A549 (cell line): ENCODE measurements at regions not wholly inside any gene's neighbourhood (a gene's known extent, or its start where the extent isn't known, plus 50 kb on each side); places are given as distances from the start of the nearest gene placed in this dataset.

Experiments used
- ATAC-seq, 2 experiments: fragments of 200-7000 bp in 1 of 2; fragments of >200 bp in 1 of 2; cut with Nextera tagmentation in 1 of 2; cut with Tn5 transposase in 1 of 2; 3 replicates each; pipeline versions ENCODE4 v1.8.0 to v1.9.1; 2018 to 2020; ENCODE audit warnings: mild to moderate bottlenecking in 1 of 2, moderate library complexity in 1 of 2
- CTCF ChIA-PET: fragments of 300-600 bp; sonication (Branson Sonifier 250); formaldehyde crosslinking; extraction: SDS; loops from one replicate; lab custom pipeline; 2021; ENCODE audit warnings: antibody characterized with exemption, inconsistent platforms; lab: Yijun Ruan, JAX
- POLR2A ChIA-PET: fragments of 350-600 bp; formaldehyde crosslinking; extraction: SDS; loops from one replicate; lab custom pipeline; 2021; ENCODE audit warnings: antibody characterized with exemption, inconsistent platforms; lab: Yijun Ruan, JAX
- DNase-seq, 2 experiments: peaks; one replicate each; pipeline versions ENCODE4 v3.0.0 to v3.0.0-alpha.2; 2011 to 2016; ENCODE audit warnings: low read depth in 1 of 2, low spot score in 1 of 2
- FAIRE-seq: peaks from 2 replicates; lab custom pipeline; 2011; peaks lifted over from hg19 to GRCh38; lab: Jason Lieb, UNC
- H3K27ac ChIP-seq, 2 experiments: fragments of >200 bp; sonication (Bioruptor Twin); formaldehyde crosslinking; 3 replicates each; pipeline ENCODE4 v1.5.1; 2016 to 2017
- H3K4me1 ChIP-seq: fragments of >200 bp; sonication (Bioruptor Twin); formaldehyde crosslinking; 3 replicates; pipeline ENCODE4 v1.6.1; 2016
- H3K4me2 ChIP-seq: fragments of >200 bp; sonication (Bioruptor Twin); formaldehyde crosslinking; 3 replicates; pipeline ENCODE4 v1.6.1; 2016
- H3K4me3 ChIP-seq: fragments of >200 bp; sonication (Bioruptor Twin); formaldehyde crosslinking; 3 replicates; pipeline ENCODE4 v1.5.1; 2016
- H3K9me3 ChIP-seq: fragments of >200 bp; sonication (Bioruptor Twin); formaldehyde crosslinking; 3 replicates; pipeline ENCODE4 v1.6.1; 2016
- BCL3 ChIP-seq: fragments of >200 bp; sonication (Bioruptor Twin); formaldehyde crosslinking; IDR thresholded peaks from 3 replicates; pipeline ENCODE4 v1.6.1; 2016
- BHLHE40 ChIP-seq: IDR thresholded peaks from 2 replicates; pipeline ENCODE4 v1.6.1; 2012; ENCODE audit warnings: low read depth, low read length, inconsistent platforms
- CHD2 ChIP-seq: fragments of 150-350 bp; IDR thresholded peaks from 2 replicates; pipeline ENCODE4 v1.6.1; 2014; ENCODE audit warnings: low read length; ENCODE audit not compliant: partially characterized antibody
- CHD4 ChIP-seq: fragments of 200-600 bp; sonication (generic); IDR thresholded peaks from 2 replicates; pipeline ENCODE4 v1.6.1; 2016; ENCODE audit warnings: antibody characterized with exemption, mild to moderate bottlenecking, borderline replicate concordance
- CTCF ChIP-seq: fragments of >200 bp; sonication (Bioruptor Twin); formaldehyde crosslinking; IDR thresholded peaks from 3 replicates; pipeline ENCODE4 v1.5.1; 2016
- E2F6 ChIP-seq: IDR thresholded peaks from 2 replicates; pipeline ENCODE4 v1.6.1; 2012; ENCODE audit warnings: low read depth, borderline replicate concordance
- EHMT2 ChIP-seq: fragments of 200-600 bp; sonication (generic); IDR thresholded peaks from 2 replicates; pipeline ENCODE4 v1.6.1; 2016; ENCODE audit warnings: antibody characterized with exemption, low read depth, mild to moderate bottlenecking, moderate library complexity
- ESRRA ChIP-seq: fragments of 150-350 bp; IDR thresholded peaks from 2 replicates; pipeline ENCODE4 v1.6.1; 2014; ENCODE audit warnings: mild to moderate bottlenecking, low read length, borderline replicate concordance
- FOSB ChIP-seq: fragments of 250-450 bp; sonication (Bioruptor Pico); IDR thresholded peaks from 2 replicates; pipeline ENCODE4 v1.5.0; 2020; ENCODE audit warnings: mild to moderate bottlenecking, moderate library complexity
- HES2 ChIP-seq: fragments of >200 bp; sonication (Bioruptor Twin); formaldehyde crosslinking; IDR thresholded peaks from 2 replicates; pipeline ENCODE4 v1.6.1; 2016
- HEYL ChIP-seq: fragments of 250-450 bp; sonication (Bioruptor Pico); IDR thresholded peaks from 2 replicates; pipeline ENCODE4 v1.8.0; 2021; ENCODE audit warnings: mild to moderate bottlenecking, moderate library complexity
- HMGXB4 ChIP-seq: fragments of 250-450 bp; sonication (Bioruptor Pico); IDR thresholded peaks from 2 replicates; pipeline ENCODE4 v1.5.0; 2021; ENCODE audit warnings: mild to moderate bottlenecking, moderate library complexity, borderline replicate concordance
- HOXB13 ChIP-seq: fragments of 250-450 bp; sonication (Bioruptor Pico); IDR thresholded peaks from 2 replicates; pipeline ENCODE4 v1.5.0; 2020; ENCODE audit warnings: low read depth, mild to moderate bottlenecking, moderate library complexity
- MAX ChIP-seq: IDR thresholded peaks from 2 replicates; pipeline ENCODE4 v1.6.1; 2012
- NFE2L2 ChIP-seq: fragments of 150-350 bp; conservative IDR thresholded peaks from 2 replicates; pipeline ENCODE4 v1.6.1; 2014; ENCODE audit warnings: low read length
- NPAS2 ChIP-seq: fragments of 250-450 bp; sonication (Bioruptor Pico); IDR thresholded peaks from 2 replicates; pipeline ENCODE4 v1.8.0; 2022; ENCODE audit warnings: mild to moderate bottlenecking, moderate library complexity, borderline replicate concordance
- PBX3 ChIP-seq: IDR thresholded peaks from 2 replicates; pipeline ENCODE4 v1.6.1; 2012
- PHF8 ChIP-seq: fragments of 200-600 bp; sonication (generic); IDR thresholded peaks from 2 replicates; pipeline ENCODE4 v1.6.1; 2016; ENCODE audit warnings: low read depth, mild to moderate bottlenecking, antibody characterized with exemption, moderate library complexity, borderline replicate concordance
- POLR2A ChIP-seq: IDR thresholded peaks from 2 replicates; pipeline ENCODE4 v1.6.1; 2012; ENCODE audit warnings: mild to moderate bottlenecking, low read length
- RCOR1 ChIP-seq: fragments of 150-350 bp; IDR thresholded peaks from 2 replicates; pipeline ENCODE4 v1.6.1; 2014; ENCODE audit warnings: antibody characterized with exemption, low read length, low read depth
- SMC3 ChIP-seq: fragments of >200 bp; sonication (Bioruptor Twin); formaldehyde crosslinking; IDR thresholded peaks from 3 replicates; pipeline ENCODE4 v1.6.1; 2018; ENCODE audit warnings: inconsistent platforms
- SREBF2 ChIP-seq: fragments of 450-650 bp; IDR thresholded peaks from 2 replicates; pipeline ENCODE4 v1.6.1; 2014; ENCODE audit warnings: mild to moderate bottlenecking, moderate library complexity
- TFCP2L1 ChIP-seq: fragments of 250-450 bp; sonication (Bioruptor Pico); IDR thresholded peaks from 2 replicates; pipeline ENCODE4 v1.5.0; 2021; ENCODE audit warnings: mild to moderate bottlenecking
- TP53 ChIP-seq: fragments of 250-450 bp; sonication (Bioruptor Pico); IDR thresholded peaks from 2 replicates; pipeline ENCODE4 v1.5.0; 2021; ENCODE audit warnings: mild to moderate bottlenecking, moderate library complexity
- ZFP36 ChIP-seq: fragments of 450-650 bp; IDR thresholded peaks from 2 replicates; pipeline ENCODE4 v1.6.1; 2014; ENCODE audit warnings: borderline replicate concordance; ENCODE audit not compliant: partially characterized antibody
- WGBS: methylation state at CpG from one replicate; pipeline ENCODE4 v1.1.6; 2017; ENCODE audit errors: missing lambda C conversion rate; 5-methylcytosine and 5-hydroxymethylcytosine counted together

- FAIRE-seq (no peak), DNase-seq (no peak), ATAC-seq (no peak)
- Histone ChIP-seq H3K9me3 (no peaks in the 10 kb centered on the region), H3K27ac (no peak overlapping the region), H3K4me3 (no peak overlapping the region), H3K4me2 (no peak overlapping the region), H3K4me1 (no peaks in the 10 kb centered on the region)
- 0% methylated on average over 4 of the region's 4 CpGs for WGBS
- CTCF ChIA-PET, result no interaction called here
- TF ChIP-seq ZFP36 (no peak), TP53 (CRISPR knock-in tag) (no peak), EHMT2 (no peak), E2F6 (no peak), POLR2A (no peak), BCL3 (no peak), BHLHE40 (no peak), SMC3 (no peak), HOXB13 (no peak), HEYL (no peak), SREBF2 (no peak), PBX3 (no peak), ESRRA (no peak), HMGXB4 (no peak), HES2 (no peak), RCOR1 (no peak)
- POLR2A ChIA-PET, result no interaction called here
Observed at GRCh38 chr2:129502781-129503180, 476.7 kb upstream of the RAB6C start.

GRCh38 chr2:129504646-129505045 is 474.8 kb upstream of the RAB6C start:
- CTCF ChIA-PET, result no interaction called here
- Histone ChIP-seq H3K4me1 (no peaks in the 10 kb centered on the region), H3K4me3 (no peak overlapping the region), H3K4me2 (no peak overlapping the region), H3K9me3 (no peaks in the 10 kb centered on the region), H3K27ac (no peak overlapping the region)
- 0% methylated on average over 3 of the region's 3 CpGs for WGBS
- DNase-seq (no peak), FAIRE-seq (no peak), ATAC-seq (no peak)
- POLR2A ChIA-PET, result no interaction called here
- TF ChIP-seq RCOR1 (no peak), CHD4 (no peak)

- ChIA-PET POLR2A (no interaction called here), CTCF (interaction anchor here (1.9 kb wide), 1 partner anchor 50 kb away, joined by 4 read pairs; no protein-coding TSS in a partner anchor)
- DNase-seq (no peak), FAIRE-seq (no peak), ATAC-seq (no peak)
- H3K4me1 ChIP-seq, result no peaks in the 10 kb centered on the region
- no peak overlapping the region for H3K4me2 ChIP-seq
- no peak overlapping the region for H3K4me3 ChIP-seq
- no peak for TF ChIP-seq E2F6
- TF ChIP-seq FOSB (CRISPR knock-in tag), result no peak
- no peak for TF ChIP-seq TFCP2L1 (CRISPR knock-in tag)
- TF ChIP-seq POLR2A, result no peak
- no peak for TF ChIP-seq NPAS2 (CRISPR knock-in tag)
- no peak for TF ChIP-seq EHMT2
- no peak for TF ChIP-seq NFE2L2
- TF ChIP-seq CHD2, result no peak
- no peak for TF ChIP-seq ESRRA
- TF ChIP-seq MAX, result no peak
- TF ChIP-seq BHLHE40, result no peak
- TF ChIP-seq PHF8, result no peak
- TF ChIP-seq CTCF, result no peak
- TF ChIP-seq PBX3, result no peak
- no peaks in the 10 kb centered on the region for H3K9me3 ChIP-seq
- no peak overlapping the region for H3K27ac ChIP-seq
- WGBS, result 8% methylated on average over 4 of the region's 4 CpGs
Observed at GRCh38 chr2:129518937-129519336, 460.5 kb upstream of the RAB6C start.
